Thyroid gland (tissue), 4 donors: ENCODE measurements at regions not wholly inside any gene's neighbourhood (a gene's known extent, or its start where the extent isn't known, plus 50 kb on each side); places are given as distances from the start of the nearest gene placed in this dataset.
A peak's percentile ranks its signal among the peaks of the same experiment; 100 is the strongest.
"Not testable (repeated sequence)": the region's sequence is repeated elsewhere in the genome, so short reads cannot be mapped to it uniquely, and the experiment has no call there.

Experiments used
- DNase-seq, 2 donors: peaks; one replicate each; pipeline ENCODE4 v3.0.0-alpha.2; 2019
- H3K27ac ChIP-seq, 3 donors: fragments of 200-600 bp; sonication (generic); 1 replicate in 2 of 3; 2 replicates in 1 of 3; pipeline ENCODE4 v1.5.1; 2016 to 2019; ENCODE audit warnings: mild to moderate bottlenecking in 1 of 3, moderate library complexity in 1 of 3
- H3K27me3 ChIP-seq: fragments of 200-600 bp; sonication (generic); one replicate; pipeline ENCODE4 v1.5.1; 2019
- H3K36me3 ChIP-seq, 2 donors: fragments of 200-600 bp; sonication (generic); one replicate each; pipeline ENCODE4 v1.5.1; 2016 to 2019
- H3K4me1 ChIP-seq, 2 donors: fragments of 200-600 bp; sonication (generic); one replicate each; pipeline ENCODE4 v1.5.1; 2017 to 2019
- H3K4me3 ChIP-seq, 3 donors: fragments of 200-600 bp; sonication (generic); replicated peaks in 1 of 3; 1 replicate in 2 of 3; 2 replicates in 1 of 3; pipeline ENCODE4 v1.5.1; 2016; ENCODE audit warnings: mild to moderate bottlenecking in 1 of 3
- H3K9me3 ChIP-seq: fragments of 200-600 bp; sonication (generic); one replicate; pipeline ENCODE4 v1.5.1; 2017
- WGBS, 2 donors: methylation state at CpG; one replicate each; pipeline ENCODE4 v1.1.5; 2017; 5-methylcytosine and 5-hydroxymethylcytosine counted together
- intact Hi-C: fragments of 100-400 bp; cut with DNase I; formaldehyde crosslinking; loops from one replicate; pipeline ENCODE4 v1.15.1; 2023

DNA sequence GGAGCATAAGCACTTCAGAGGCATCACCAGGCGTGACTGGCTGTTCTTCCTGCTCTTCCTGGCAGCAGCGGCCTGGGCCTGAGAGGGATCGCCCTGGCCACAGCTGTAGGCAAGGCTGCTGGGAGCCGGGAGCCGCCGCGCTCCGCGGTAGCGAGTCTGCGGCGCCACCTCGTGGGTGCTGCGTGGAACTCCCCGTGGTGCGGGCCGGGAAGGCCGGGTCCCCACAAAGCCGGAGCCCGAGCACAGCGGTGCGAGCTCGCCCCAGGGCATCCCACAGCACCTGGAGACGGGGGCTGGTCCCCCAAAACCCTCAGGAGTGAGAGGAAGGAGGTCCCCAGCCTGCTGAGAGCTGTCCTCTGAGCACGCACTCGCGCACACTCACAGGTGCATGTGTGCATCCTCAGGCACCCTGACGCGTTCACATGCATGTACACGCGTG, 1546.5 kb downstream of the RPIA start:
- intact Hi-C loops, H3K4me1 ChIP-seq, H3K9me3 ChIP-seq, H3K27ac ChIP-seq, H3K27me3 ChIP-seq, H3K4me3 ChIP-seq, H3K36me3 ChIP-seq: not testable (repeated sequence)
- WGBS, 2 donors: 41 to 42% methylated on average over 10 to 24 of the region's 31 CpGs
- peak; percentile 2 to 65 for DNase-seq

DNA sequence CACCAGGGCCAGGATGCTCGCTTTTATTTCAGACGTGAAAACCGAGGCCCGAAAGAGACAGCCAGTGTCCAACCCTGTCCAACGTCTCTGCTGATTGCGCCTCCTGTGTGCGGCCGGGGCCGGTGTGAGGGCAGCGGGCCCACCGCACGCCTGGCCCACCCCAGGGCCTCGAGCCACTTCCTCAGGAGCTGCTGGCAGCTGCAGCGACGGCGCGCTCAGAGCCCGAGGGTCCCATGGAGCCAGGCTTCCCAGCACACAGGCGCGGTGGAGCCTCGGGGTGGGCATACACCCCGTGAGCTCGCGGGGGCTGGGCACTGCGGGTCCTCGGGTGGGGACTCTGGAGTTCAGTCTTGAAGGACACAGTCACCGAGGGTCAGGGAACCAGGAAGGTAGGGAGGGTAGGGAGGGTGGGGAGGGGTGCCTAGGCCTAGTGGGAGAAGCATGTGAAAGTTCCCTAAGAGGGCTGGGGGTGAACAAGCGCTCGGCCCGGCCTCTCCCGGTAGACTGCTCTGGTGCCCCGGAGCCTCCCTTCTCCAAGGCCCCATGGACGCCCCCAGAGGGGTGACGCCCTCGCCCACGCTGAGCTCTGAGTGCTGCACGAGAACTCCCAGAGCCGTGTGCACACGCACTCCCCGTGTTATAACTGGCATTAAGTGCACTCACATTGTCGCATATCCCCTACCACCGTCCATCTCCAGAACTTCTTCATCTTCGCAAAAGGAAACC, 1547.2 kb downstream of the RPIA start:
- intact Hi-C loops, DNase-seq: not testable (repeated sequence)
- 85 to 95% methylated on average over 9 to 17 of the region's 43 CpGs for WGBS, 2 donors

DNA sequence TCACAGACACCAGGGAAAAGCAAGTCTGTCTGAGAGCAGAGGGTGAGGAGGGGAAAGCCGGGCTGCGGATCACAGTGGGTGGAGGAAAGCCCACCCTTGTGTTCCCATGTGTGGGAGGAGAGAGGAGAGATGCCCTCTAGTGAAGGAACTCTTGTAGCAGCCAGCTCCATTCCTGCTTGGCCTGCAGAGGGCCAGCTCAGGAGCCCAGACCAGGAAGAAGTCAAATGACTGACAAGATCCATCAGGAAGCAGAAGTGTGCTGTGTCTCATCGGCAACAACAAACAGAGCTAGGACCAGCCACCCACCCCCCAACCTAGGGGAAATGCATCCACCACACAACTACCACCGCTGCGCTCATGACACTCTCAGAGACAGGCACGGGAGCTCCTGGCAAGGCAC, 1548.3 kb downstream of the RPIA start:
- H3K36me3 ChIP-seq, H3K4me1 ChIP-seq, H3K27me3 ChIP-seq, H3K4me3 ChIP-seq, DNase-seq, intact Hi-C loops, H3K9me3 ChIP-seq, H3K27ac ChIP-seq: not testable (repeated sequence)
- 68 to 78% methylated on average over 3 to 6 of the region's 6 CpGs for WGBS, 2 donors

More for the DNA sequence above, 1547.2 kb downstream of the RPIA start:
- not testable (repeated sequence) for H3K4me1 ChIP-seq, H3K27me3 ChIP-seq, H3K27ac ChIP-seq, H3K4me3 ChIP-seq, H3K36me3 ChIP-seq, H3K9me3 ChIP-seq

DNA sequence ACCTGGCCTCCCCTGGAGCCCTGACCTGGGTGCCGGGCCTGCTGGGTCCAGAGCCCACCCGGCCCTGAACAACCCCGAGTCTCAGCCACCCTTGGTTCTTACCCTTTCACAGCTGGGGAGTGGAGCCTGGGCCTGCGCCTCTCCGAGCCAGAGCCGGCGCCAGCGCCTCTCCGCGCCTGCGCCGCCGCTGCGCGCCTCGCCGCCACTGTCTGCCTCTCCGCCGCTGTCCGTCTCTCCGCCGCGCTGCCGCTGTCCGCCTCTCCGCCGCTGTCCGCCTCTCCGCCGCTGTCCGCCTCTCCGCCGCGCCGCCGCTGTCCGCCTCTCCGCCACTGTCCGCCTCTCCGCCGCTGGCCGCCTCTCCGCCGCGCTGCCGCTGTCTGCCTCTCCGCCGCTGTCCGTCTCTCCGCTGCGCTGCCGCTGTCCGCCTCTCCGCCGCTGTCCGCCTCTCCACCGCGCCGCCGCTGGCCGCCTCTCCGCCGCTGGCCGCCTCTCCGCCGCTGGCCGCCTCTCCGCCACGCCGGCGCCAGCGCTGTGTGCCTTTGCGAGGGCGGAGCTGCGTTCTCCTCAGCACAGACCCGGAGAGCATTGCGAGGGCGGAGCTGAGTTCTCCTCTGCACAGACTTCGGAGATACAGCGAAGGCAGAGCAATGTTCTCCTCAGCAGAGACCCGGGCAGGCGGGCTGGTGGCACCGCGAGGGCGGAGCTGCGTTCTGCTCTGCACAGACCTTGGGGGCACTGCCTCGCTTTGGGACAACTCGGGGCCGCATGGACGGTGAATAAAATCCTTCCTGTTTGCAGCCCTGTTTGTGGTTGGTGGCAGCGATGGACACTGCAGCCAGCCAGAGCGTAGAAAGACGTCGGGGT, 1553.7 kb downstream of the RPIA start:
- H3K4me1 ChIP-seq, H3K36me3 ChIP-seq, H3K4me3 ChIP-seq, DNase-seq, H3K27ac ChIP-seq, H3K9me3 ChIP-seq, intact Hi-C loops, H3K27me3 ChIP-seq: not testable (repeated sequence)
- WGBS, 2 donors: 90% methylated on average over 50 to 61 of the region's 94 CpGs

DNA sequence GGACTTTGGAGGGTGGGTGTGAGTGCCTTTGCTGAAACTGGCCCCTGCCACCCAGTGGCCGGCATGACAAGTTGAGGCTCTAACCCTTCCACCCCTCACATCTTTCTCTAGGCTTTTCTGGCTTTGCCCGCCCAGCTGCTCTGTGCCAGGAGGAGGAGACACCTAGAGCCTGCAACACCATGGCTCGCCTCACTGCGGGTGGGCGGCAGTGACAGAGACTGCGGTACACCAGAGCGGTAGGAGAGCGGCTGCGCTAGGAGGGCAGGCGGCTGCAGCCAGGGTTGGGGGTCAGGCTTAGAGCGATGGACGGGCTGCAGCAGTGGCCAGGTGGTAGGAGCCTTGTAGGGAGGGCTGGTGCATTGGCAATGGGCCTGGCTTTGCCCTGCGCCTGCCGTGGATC, 1556.9 kb downstream of the RPIA start:
- H3K27me3 ChIP-seq, H3K27ac ChIP-seq, H3K36me3 ChIP-seq, DNase-seq, H3K9me3 ChIP-seq, H3K4me1 ChIP-seq, H3K4me3 ChIP-seq, intact Hi-C loops: not testable (repeated sequence)
- 100% methylated on average over 6 of the region's 14 CpGs; no CpG with 5 or more reads in 1 of the 2 donors for WGBS, 2 donors

DNA sequence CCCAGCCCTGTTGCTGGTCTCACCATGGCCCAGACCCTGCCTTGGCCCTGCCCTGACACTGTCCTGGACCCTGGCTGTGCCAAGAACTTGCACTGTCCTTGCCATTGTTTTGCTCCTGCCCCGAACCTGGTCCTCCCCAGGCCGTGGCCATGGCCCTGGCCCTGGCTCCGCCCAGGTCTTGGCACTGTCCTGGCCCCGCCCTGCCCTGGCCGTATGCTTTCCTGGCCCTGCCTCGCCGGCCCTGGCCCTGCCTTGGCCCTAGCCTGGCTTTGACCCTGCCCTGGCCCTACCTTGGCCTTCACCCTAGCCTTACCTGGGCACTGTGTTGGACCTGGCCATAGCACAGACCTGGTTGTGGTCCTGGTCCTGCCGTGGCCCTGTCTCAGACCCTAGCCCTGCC, 1558.9 kb downstream of the RPIA start:
- H3K4me3 ChIP-seq, H3K9me3 ChIP-seq, DNase-seq, H3K27ac ChIP-seq, H3K27me3 ChIP-seq, H3K4me1 ChIP-seq, H3K36me3 ChIP-seq, intact Hi-C loops: not testable (repeated sequence)
- 60% methylated on average over 3 of the region's 8 CpGs; no CpG with 5 or more reads in 1 of the 2 donors for WGBS, 2 donors

DNA sequence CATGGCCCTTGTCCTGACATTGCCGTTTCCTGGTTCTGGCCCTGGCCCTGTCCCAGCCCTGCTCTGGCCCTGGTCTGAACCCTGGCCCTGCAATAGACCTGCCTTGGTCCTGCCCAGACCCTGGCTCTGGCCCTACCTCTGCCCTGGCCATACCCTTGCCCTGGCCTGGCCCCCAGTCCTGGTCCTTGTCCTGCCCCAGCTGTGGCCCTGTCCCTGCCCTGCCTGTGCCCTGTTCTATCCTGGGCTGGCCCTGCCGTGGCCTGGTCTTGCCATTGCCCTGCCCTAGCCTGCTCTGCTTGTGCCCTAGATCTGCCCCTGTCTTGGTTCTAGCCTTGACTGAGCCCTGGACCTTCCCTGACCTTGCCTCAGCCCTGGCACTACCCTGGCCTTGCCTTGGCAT, 1560.1 kb downstream of the RPIA start:
- intact Hi-C loops, DNase-seq: not testable (repeated sequence)
- 100% methylated on average over 2 of the region's 2 CpGs; no CpG with 5 or more reads in 1 of the 2 donors for WGBS, 2 donors

DNA sequence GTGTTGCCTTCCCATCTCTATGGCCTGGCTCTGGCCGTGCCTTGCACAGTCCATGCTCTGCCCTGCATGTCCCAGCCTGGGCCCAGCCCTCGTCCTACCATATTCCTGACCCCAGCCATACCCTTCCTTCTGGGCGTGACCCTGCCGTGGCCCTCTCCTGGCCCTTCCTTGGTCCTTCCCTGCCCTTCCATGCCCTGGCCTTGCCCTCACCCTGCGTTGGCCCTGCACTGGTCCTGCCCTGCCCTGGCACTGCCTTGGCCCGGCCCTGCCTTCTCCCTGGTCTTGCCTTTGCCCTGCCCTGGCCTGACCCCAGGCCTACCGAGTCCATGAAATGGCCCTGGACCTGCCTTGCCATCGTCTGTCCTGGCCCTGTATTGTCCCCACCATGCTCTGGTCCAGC, 1561.8 kb downstream of the RPIA start:
- H3K27me3 ChIP-seq, H3K27ac ChIP-seq, H3K4me3 ChIP-seq, H3K9me3 ChIP-seq, DNase-seq, H3K4me1 ChIP-seq, intact Hi-C loops, H3K36me3 ChIP-seq: not testable (repeated sequence)
- WGBS, 2 donors: 78 to 87% methylated on average over 8 of the region's 8 CpGs

More for the DNA sequence above, 1560.1 kb downstream of the RPIA start:
- not testable (repeated sequence) for H3K27ac ChIP-seq, H3K4me1 ChIP-seq, H3K4me3 ChIP-seq, H3K9me3 ChIP-seq, H3K36me3 ChIP-seq, H3K27me3 ChIP-seq

DNA sequence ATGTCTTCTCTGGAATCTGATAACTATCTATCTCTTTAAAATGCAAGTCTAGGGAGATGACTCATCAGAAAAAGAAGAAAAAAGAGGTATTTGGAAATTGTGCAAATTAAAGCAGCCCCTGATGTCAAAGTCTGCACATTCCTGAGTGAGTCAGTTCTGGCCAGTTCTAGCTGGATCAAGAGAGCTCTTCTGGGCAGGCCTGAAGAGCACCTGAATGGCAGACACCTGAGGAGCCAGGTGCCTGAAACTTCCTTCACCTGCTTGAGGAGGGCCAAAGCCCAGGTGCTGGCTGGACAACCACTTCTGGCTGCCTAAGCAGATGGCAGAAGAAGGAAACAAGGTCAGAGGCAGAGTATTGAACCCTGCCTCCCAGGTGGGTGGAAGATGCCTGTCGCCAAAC, 1575.4 kb downstream of the RPIA start:
- H3K27me3 ChIP-seq, H3K36me3 ChIP-seq, H3K9me3 ChIP-seq, H3K27ac ChIP-seq, DNase-seq, H3K4me3 ChIP-seq, H3K4me1 ChIP-seq, intact Hi-C loops: not testable (repeated sequence)
- WGBS, 2 donors: 71% methylated on average over 1 of the region's 1 CpG; no CpG with 5 or more reads in 1 of the 2 donors

DNA sequence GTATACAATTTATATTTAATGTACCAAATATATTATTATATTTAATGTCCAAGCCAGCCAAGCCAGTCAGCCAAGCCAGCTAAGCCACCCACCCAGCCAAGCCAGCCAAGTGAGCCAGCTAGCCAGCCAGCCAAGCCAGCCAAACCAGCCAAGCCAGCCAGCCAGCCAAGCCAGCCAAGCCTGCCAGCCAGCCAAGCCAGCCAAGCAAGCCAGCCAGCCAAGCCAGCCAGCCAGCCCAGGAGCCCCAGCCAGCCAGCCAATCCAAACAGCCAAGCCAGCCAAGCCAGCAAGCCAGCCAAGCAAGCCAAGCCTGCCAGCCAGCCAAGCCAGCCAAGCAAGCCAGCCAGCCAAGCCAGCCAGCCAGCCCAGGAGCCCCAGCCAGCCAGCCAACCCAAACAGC, 1596.3 kb downstream of the RPIA start:
- H3K4me1 ChIP-seq, H3K4me3 ChIP-seq, H3K27me3 ChIP-seq, DNase-seq, H3K27ac ChIP-seq, H3K9me3 ChIP-seq, H3K36me3 ChIP-seq, intact Hi-C loops: not testable (repeated sequence)

DNA sequence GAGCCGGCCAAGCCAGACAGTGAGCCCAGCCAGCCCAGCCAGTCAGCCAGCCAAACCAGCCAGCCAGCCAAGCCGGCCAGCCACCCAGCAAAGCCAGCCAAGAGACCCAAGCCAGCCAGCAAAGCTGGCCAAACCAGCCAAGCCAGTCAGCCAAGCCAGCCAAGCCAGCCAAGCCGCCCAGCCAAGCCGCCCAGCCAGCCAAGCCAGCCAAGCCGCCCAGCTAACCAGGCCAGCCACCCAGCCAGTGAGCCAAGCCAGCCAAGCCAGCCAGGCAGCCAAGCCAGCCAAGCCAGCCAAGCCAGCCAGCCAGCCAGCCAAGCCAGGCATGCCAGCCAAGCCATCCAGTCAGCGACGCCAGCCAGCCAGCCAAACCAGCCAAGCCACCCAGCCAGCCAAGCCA, 1596.9 kb downstream of the RPIA start:
- H3K36me3 ChIP-seq, H3K4me1 ChIP-seq, intact Hi-C loops, H3K9me3 ChIP-seq, H3K27me3 ChIP-seq, H3K4me3 ChIP-seq, DNase-seq, H3K27ac ChIP-seq: not testable (repeated sequence)
- WGBS, 2 donors: no CpG with 5 or more reads among the region's 7 CpGs

DNA sequence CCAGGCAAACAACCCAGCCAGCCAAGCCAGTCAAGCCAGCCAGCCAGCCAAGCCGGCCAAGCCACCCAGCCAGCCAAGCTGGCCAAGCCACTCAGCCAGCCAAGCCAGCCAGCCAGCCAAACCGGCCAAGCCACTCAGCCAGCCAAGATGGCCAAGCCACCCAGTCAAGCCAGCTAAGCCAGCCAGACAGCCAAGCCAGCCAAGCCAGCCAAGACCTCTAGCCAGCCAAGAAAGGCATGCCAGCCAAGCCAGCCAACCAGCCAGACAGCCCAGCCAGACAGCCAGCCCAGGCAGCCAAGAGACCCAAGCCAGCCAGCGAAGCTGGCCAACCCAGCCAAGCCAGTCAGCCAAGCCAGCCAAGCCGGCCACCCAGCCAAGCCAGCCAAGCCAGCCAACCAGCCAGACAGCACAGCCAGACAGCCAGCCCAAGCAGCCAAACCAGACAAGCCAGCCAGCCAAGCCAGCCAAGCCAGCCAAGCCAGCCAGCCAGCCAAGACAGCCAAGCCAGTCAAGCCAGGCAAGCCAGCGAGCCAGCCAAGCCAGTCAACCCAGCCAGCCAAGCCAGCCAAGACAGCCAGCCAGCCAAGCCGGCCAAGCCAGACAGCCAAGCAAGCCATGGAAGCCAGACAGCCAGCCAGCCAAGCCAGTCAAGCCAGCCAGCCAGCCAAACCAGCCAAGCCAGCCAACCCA, 1598.0 kb downstream of the RPIA start:
- H3K36me3 ChIP-seq, H3K9me3 ChIP-seq, H3K4me3 ChIP-seq, DNase-seq, intact Hi-C loops, H3K27ac ChIP-seq, H3K4me1 ChIP-seq, H3K27me3 ChIP-seq: not testable (repeated sequence)
- 100% methylated on average over 2 of the region's 6 CpGs; no CpG with 5 or more reads in 1 of the 2 donors for WGBS, 2 donors
